GM12878 (cell line): ENCODE measurements at regions not wholly inside any gene's neighbourhood (a gene's known extent, or its start where the extent isn't known, plus 50 kb on each side); places are given as distances from the start of the nearest gene placed in this dataset.

Experiments
- ATAC-seq: fragments of 200-7000 bp; cut with Tn5 transposase; 3 replicates; pipeline ENCODE4 v1.9.1; 2020; ENCODE audit warnings: mild to moderate bottlenecking, moderate library complexity
- BruUV-seq: library from RNA; stranded (reverse); fragments of 400-500 nt; replicated peaks from 2 replicates; lab custom pipeline; 2021; lab: Mats Ljungman, UMichigan
- CTCF ChIA-PET: fragments of 300-600 bp; sonication (Branson Sonifier 250); formaldehyde crosslinking; extraction: SDS; loops from one replicate; lab custom pipeline; 2021; ENCODE audit warnings: inconsistent platforms; lab: Yijun Ruan, JAX
- POLR2A ChIA-PET: fragments of 350-600 bp; formaldehyde crosslinking; extraction: SDS; loops from one replicate; lab custom pipeline; 2021; ENCODE audit warnings: inconsistent platforms; lab: Charles Lee
- RAD21 ChIA-PET: fragments of 300-600 bp; sonication (Branson Sonifier 250); formaldehyde crosslinking; loops from one replicate; lab custom pipeline; 2023; ENCODE audit warnings: antibody characterized with exemption; ENCODE audit not compliant: unreplicated experiment; lab: Charles Lee
- SMC1A ChIA-PET: fragments of 300-600 bp; sonication (Branson Sonifier 250); formaldehyde crosslinking; loops from one replicate; lab custom pipeline; 2023; ENCODE audit not compliant: unreplicated experiment, uncharacterized antibody; lab: Charles Lee
- DNase-seq: peaks from one replicate; pipeline ENCODE4 v3.0.0-alpha.2; 2011; ENCODE audit warnings: low read depth, low spot score
- FAIRE-seq: peaks from 3 replicates; lab custom pipeline; 2011; peaks lifted over from hg19 to GRCh38; lab: Jason Lieb, UNC
- H2AFZ ChIP-seq: 2 replicates; pipeline ENCODE4 v1.6.0; 2011; ENCODE audit warnings: low read depth, low read length, control low read depth; ENCODE audit not compliant: control insufficient read depth
- H3K27ac ChIP-seq: 2 replicates; pipeline ENCODE4 v1.5.1; 2011; ENCODE audit warnings: control low read depth; ENCODE audit not compliant: control insufficient read depth, insufficient read depth
- H3K27me3 ChIP-seq, 2 experiments: replicated peaks in 1 of 2; 2 replicates each; pipeline versions ENCODE4 v1.6.0 to v1.6.1; 2011; ENCODE audit warnings: low read length in 1 of 2; ENCODE audit not compliant: control insufficient read depth in 2 of 2, insufficient read depth in 2 of 2
- H3K36me3 ChIP-seq, 2 experiments: 2 replicates each; pipeline ENCODE4 v1.5.1; 2011; ENCODE audit warnings: low read length in 1 of 2; ENCODE audit not compliant: control insufficient read depth in 2 of 2, insufficient read depth in 2 of 2
- H3K4me1 ChIP-seq: 2 replicates; pipeline ENCODE4 v1.6.1; 2011; ENCODE audit warnings: mild to moderate bottlenecking, low read length, moderate library complexity, mixed read lengths; ENCODE audit not compliant: control insufficient read depth, insufficient read depth
- H3K4me2 ChIP-seq: 2 replicates; pipeline ENCODE4 v1.6.0; 2011; ENCODE audit warnings: control low read depth; ENCODE audit not compliant: control insufficient read depth, insufficient read depth
- H3K4me3 ChIP-seq: fragments of 200-600 bp; sonication (generic); 2 replicates; pipeline ENCODE4 v1.5.1; 2016
- H3K79me2 ChIP-seq: 2 replicates; pipeline ENCODE4 v1.6.0; 2011; ENCODE audit warnings: low read length; ENCODE audit not compliant: control insufficient read depth, insufficient read depth
- H3K9ac ChIP-seq: 2 replicates; pipeline ENCODE4 v1.8.0; 2011; ENCODE audit warnings: low read length, control low read depth, mixed read lengths; ENCODE audit not compliant: control insufficient read depth, insufficient read depth
- H3K9me3 ChIP-seq: replicated peaks from 3 replicates; pipeline ENCODE4 v1.5.1; 2011; ENCODE audit warnings: mild to moderate bottlenecking, low read length; ENCODE audit not compliant: control insufficient read depth, insufficient read depth
- H4K20me1 ChIP-seq: 2 replicates; pipeline ENCODE4 v1.6.0; 2011; ENCODE audit not compliant: control insufficient read depth, insufficient read depth
- ATF3 ChIP-seq: IDR thresholded peaks from 2 replicates; pipeline ENCODE4 v1.6.1; 2011; ENCODE audit warnings: low read depth, mild to moderate bottlenecking, low read length, moderate library complexity, borderline replicate concordance; ENCODE audit errors: extremely low read depth
- ATF7 ChIP-seq: fragments of 450-650 bp; IDR thresholded peaks from 2 replicates; pipeline ENCODE4 v1.6.1; 2016; ENCODE audit warnings: low read depth, mild to moderate bottlenecking
- BACH1 ChIP-seq: fragments of 450-650 bp; IDR thresholded peaks from 2 replicates; pipeline ENCODE4 v1.6.1; 2017; ENCODE audit warnings: mild to moderate bottlenecking, borderline replicate concordance
- CTCF ChIP-seq, 3 experiments: IDR thresholded peaks in 2 of 3; conservative IDR thresholded peaks in 1 of 3; 2 replicates each; pipeline ENCODE4 v1.5.1; 2011; ENCODE audit warnings: low read depth in 3 of 3, low read length in 3 of 3, mild to moderate bottlenecking in 3 of 3, control low read depth in 2 of 3, moderate library complexity in 2 of 3, inconsistent platforms in 1 of 3, mixed read lengths in 1 of 3; ENCODE audit not compliant: control insufficient read depth in 2 of 3, insufficient read depth in 1 of 3; ENCODE audit errors: extremely low read depth in 1 of 3
- IKZF1 ChIP-seq: fragments of 450-650 bp; conservative IDR thresholded peaks from 2 replicates; pipeline ENCODE4 v1.6.1; 2017; ENCODE audit warnings: antibody characterized with exemption, mild to moderate bottlenecking
- IKZF2 ChIP-seq, 2 experiments: fragments of 450-650 bp; IDR thresholded peaks; 2 replicates each; pipeline ENCODE4 v1.6.1; 2017; ENCODE audit warnings: mild to moderate bottlenecking in 2 of 2, moderate library complexity in 2 of 2
- JUNB ChIP-seq: IDR thresholded peaks from 2 replicates; pipeline ENCODE4 v1.6.1; 2016; ENCODE audit warnings: antibody characterized with exemption, mild to moderate bottlenecking
- KLF5 ChIP-seq: fragments of 450-650 bp; IDR thresholded peaks from 2 replicates; pipeline ENCODE4 v1.6.1; 2014; ENCODE audit warnings: mild to moderate bottlenecking; ENCODE audit not compliant: partially characterized antibody
- MEF2A ChIP-seq: IDR thresholded peaks from 2 replicates; pipeline ENCODE4 v1.6.1; 2011; ENCODE audit warnings: low read depth, mild to moderate bottlenecking, low read length, moderate library complexity; ENCODE audit not compliant: insufficient read depth
- MEF2B ChIP-seq: fragments of 450-650 bp; IDR thresholded peaks from 2 replicates; pipeline ENCODE4 v1.6.1; 2018; ENCODE audit warnings: mild to moderate bottlenecking, moderate library complexity; ENCODE audit not compliant: partially characterized antibody, poor library complexity, severe bottlenecking
- NBN ChIP-seq: fragments of 450-650 bp; IDR thresholded peaks from 2 replicates; pipeline ENCODE4 v1.6.1; 2016
- NFIC ChIP-seq: IDR thresholded peaks from 2 replicates; pipeline ENCODE4 v1.6.1; 2012; ENCODE audit warnings: low read depth, mild to moderate bottlenecking, inconsistent platforms, low read length, moderate library complexity
- PML ChIP-seq: IDR thresholded peaks from 2 replicates; pipeline ENCODE4 v1.6.1; 2012; ENCODE audit warnings: low read length, inconsistent platforms
- POU2F2 ChIP-seq: IDR thresholded peaks from 3 replicates; pipeline ENCODE4 v1.6.1; 2011; ENCODE audit warnings: low read depth, mild to moderate bottlenecking, low read length, borderline replicate concordance
- RB1 ChIP-seq: fragments of 450-650 bp; formaldehyde crosslinking; IDR thresholded peaks from 2 replicates; pipeline ENCODE4 v1.6.1; 2017; ENCODE audit warnings: mild to moderate bottlenecking, borderline replicate concordance
- RELB ChIP-seq: fragments of 450-650 bp; IDR thresholded peaks from 2 replicates; pipeline ENCODE4 v1.6.1; 2017; ENCODE audit warnings: low read depth, mild to moderate bottlenecking, moderate library complexity
- RUNX3 ChIP-seq: IDR thresholded peaks from 2 replicates; pipeline ENCODE4 v1.6.1; 2012; ENCODE audit warnings: low read length, inconsistent platforms
- TBL1XR1 ChIP-seq: IDR thresholded peaks from 2 replicates; pipeline ENCODE4 v1.6.1; 2012; ENCODE audit warnings: low read depth, low read length, improper control_type of control experiment
- TCF7 ChIP-seq: IDR thresholded peaks from 2 replicates; pipeline ENCODE4 v1.6.1; 2014; ENCODE audit warnings: antibody characterized with exemption, borderline replicate concordance
- USF2 ChIP-seq: IDR thresholded peaks from 2 replicates; pipeline ENCODE4 v1.6.1; 2011; ENCODE audit warnings: low read depth, low read length, improper control_type of control experiment, borderline replicate concordance
- ZBED1 ChIP-seq: IDR thresholded peaks from 2 replicates; pipeline ENCODE4 v1.6.1; 2016; ENCODE audit warnings: borderline replicate concordance
- WGBS: methylation state at CpG from one replicate; pipeline ENCODE4 v1.1.6; 2016; ENCODE audit warnings: low lambda C conversion rate; ENCODE audit not compliant: insufficient replicate concordance, insufficient coverage; ENCODE audit errors: missing lambda C conversion rate; 5-methylcytosine and 5-hydroxymethylcytosine counted together
- in situ Hi-C: fragments of 300-500 bp; cut with MboI; formaldehyde crosslinking; loops from 9 replicates; pipeline ENCODE4 v1.14.3; 2018; ENCODE audit warnings: mixed read lengths
- intact Hi-C: fragments of 100-400 bp; cut with micrococcal nuclease; formaldehyde crosslinking; loops from one replicate; pipeline ENCODE4 v1.14.2; 2022; ENCODE audit not compliant: unreplicated experiment

- ChIA-PET SMC1A (interaction anchor here (0.9 to 2.4 kb wide), 6 partner anchors 8 to 35 kb away, joined by 3 to 9 read pairs (median 4); no protein-coding TSS in a partner anchor), POLR2A (no interaction called here), CTCF (interaction anchor here (0.7 to 2.5 kb wide), 7 partner anchors 12 to 361 kb away, joined by 3 to 14 read pairs (median 4); no protein-coding TSS in a partner anchor), RAD21 (interaction anchor here (1.0 to 2.5 kb wide), 2 partner anchors 15 to 26 kb away, joined by 3 to 10 read pairs; no protein-coding TSS in a partner anchor)
- intact Hi-C loops (no loop called here), in situ Hi-C loops (no loop called here)
- peak overlapping the region; percentile 8; the same call in 1 of the 2 replicates for H3K9ac ChIP-seq
- peak; percentile 90 for ATAC-seq
- H3K4me1 ChIP-seq, result no peaks in the 10 kb centered on the region
- no TSS peak for BruUV-seq
- DNase-seq, result peak; percentile 24
- peak; percentile 31 for FAIRE-seq
- H3K27me3 ChIP-seq, result no peaks in the 10 kb centered on the region
- peak overlapping the region; percentile 83 for H3K4me2 ChIP-seq
- no peak overlapping the region for H3K4me3 ChIP-seq
- H3K79me2 ChIP-seq, result no peaks in the 10 kb centered on the region
- no peaks in the 10 kb centered on the region for H3K9me3 ChIP-seq
- WGBS, result 1% methylated on average over 3 of the region's 3 CpGs
- H4K20me1 ChIP-seq, result no peaks in the 10 kb centered on the region
- H2AFZ ChIP-seq, result peak overlapping the region; percentile 73
- no peak overlapping the region; the same call in 1 of the 2 replicates for H3K27ac ChIP-seq
- H3K36me3 ChIP-seq, result no peaks in the 10 kb centered on the region
- TF ChIP-seq ATF7 (no peak), ATF3 (no peak), IKZF2 (IDR thresholded peaks at IDR 0.05) (no peak; a peak in 1 of 4 replicates), RUNX3 (peak; percentile 58; the same call in 1 of the 2 replicates), MEF2B (no peak), MEF2A (no peak), POU2F2 (no peak), IKZF1 (no peak), NFIC (peak; percentile 74; the same call in 1 of the 2 replicates), PML (no peak), TCF7 (peak; percentile 18; the same call in 1 of the 2 replicates), BACH1 (no peak), ZBED1 (0 out of 2 replicates have a peak, but pooled peaks have one; percentile 47), TBL1XR1 (no peak), KLF5 (no peak), USF2 (no peak), NBN (no peak), CTCF (IDR thresholded peaks at IDR 0.05 in 2 of 3, conservative IDR thresholded peaks at IDR 0.05 in 1 of 3; ENCODE audit: control insufficient read depth in 2 of 3, extremely low read depth in 1 of 3, insufficient read depth in 1 of 3, low read depth in 3 of 3, low read length in 3 of 3) (0 out of 6 replicates have a peak, but pooled peaks of 1 of the 3 experiments have one; percentile 17), RB1 (no peak), RELB (peak; percentile 35; the same call in 1 of the 2 replicates), JUNB (0 out of 2 replicates have a peak, but pooled peaks have one; percentile 11)
Observed at GRCh38 chr4:121227341-121227792, 63.2 kb upstream of the TNIP3 start.
